ENCODE measurements at regions not wholly inside any gene's neighbourhood (a gene's known extent, or its start where the extent isn't known, plus 50 kb on each side); places are given as distances from the start of the nearest gene placed in this dataset.

DNA sequence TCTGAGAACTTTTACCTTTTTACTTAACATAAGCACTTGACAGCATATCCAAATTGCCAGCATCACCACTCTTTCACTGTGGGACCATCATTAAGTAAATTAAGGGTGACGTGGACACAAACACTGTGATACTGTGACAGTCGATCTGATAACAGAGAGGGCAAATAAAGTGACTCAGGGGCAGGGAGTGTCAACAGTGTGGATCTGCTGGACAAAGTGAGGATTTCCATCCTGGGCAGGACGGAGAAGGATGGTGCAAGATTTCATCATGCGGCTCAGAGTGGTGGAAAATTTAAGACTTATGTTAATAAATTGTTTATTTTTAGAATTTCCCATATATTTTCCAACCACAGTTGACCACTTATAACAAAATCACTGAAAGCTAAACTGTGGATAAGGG, 60.0 kb upstream of the WDFY2 start:
- TF ChIP-seq, protein P1, sequence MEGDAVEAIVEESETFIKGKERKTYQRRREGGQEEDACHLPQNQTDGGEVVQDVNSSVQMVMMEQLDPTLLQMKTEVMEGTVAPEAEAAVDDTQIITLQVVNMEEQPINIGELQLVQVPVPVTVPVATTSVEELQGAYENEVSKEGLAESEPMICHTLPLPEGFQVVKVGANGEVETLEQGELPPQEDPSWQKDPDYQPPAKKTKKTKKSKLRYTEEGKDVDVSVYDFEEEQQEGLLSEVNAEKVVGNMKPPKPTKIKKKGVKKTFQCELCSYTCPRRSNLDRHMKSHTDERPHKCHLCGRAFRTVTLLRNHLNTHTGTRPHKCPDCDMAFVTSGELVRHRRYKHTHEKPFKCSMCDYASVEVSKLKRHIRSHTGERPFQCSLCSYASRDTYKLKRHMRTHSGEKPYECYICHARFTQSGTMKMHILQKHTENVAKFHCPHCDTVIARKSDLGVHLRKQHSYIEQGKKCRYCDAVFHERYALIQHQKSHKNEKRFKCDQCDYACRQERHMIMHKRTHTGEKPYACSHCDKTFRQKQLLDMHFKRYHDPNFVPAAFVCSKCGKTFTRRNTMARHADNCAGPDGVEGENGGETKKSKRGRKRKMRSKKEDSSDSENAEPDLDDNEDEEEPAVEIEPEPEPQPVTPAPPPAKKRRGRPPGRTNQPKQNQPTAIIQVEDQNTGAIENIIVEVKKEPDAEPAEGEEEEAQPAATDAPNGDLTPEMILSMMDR (IDR thresholded peaks at IDR 0.05) = no peak
- no peak for TF ChIP-seq EZH2 (IDR thresholded peaks at IDR 0.05; ENCODE audit: borderline replicate concordance, insufficient read depth, low read depth, low read length, poor library complexity, severe bottlenecking)

Data from B cell (primary cell).